Kidney epithelial cell (primary cell): ENCODE measurements at regions not wholly inside any gene's neighbourhood (a gene's known extent, or its start where the extent isn't known, plus 50 kb on each side); places are given as distances from the start of the nearest gene placed in this dataset.

Source experiments
- DNase-seq: peaks from one replicate; pipeline ENCODE4 v3.0.0-alpha.2; 2010; ENCODE audit warnings: low read depth
- H3K27me3 ChIP-seq: 2 replicates; pipeline ENCODE4 v1.6.0; 2011; ENCODE audit warnings: low read length; ENCODE audit not compliant: control insufficient read depth, insufficient read depth
- H3K36me3 ChIP-seq: 2 replicates; pipeline ENCODE4 v1.5.1; 2011; ENCODE audit warnings: low read length; ENCODE audit not compliant: control insufficient read depth, insufficient read depth
- H3K4me3 ChIP-seq: 2 replicates; pipeline ENCODE4 v1.5.1; 2011; ENCODE audit warnings: low read depth, mild to moderate bottlenecking, control low read depth, low read length
- CTCF ChIP-seq: IDR thresholded peaks from 2 replicates; pipeline ENCODE4 v1.5.1; 2011; ENCODE audit warnings: mild to moderate bottlenecking, moderate library complexity, low read length, control low read depth, inconsistent platforms; ENCODE audit not compliant: insufficient read depth, poor library complexity, severe bottlenecking

GRCh38 chr2:157971702-157972101 is 95.6 kb upstream of the ACVR1 start:
- Histone ChIP-seq H3K4me3 (no peak overlapping the region), H3K36me3 (no peaks in the 10 kb centered on the region), H3K27me3 (no peaks in the 10 kb centered on the region)
- no peak for TF ChIP-seq CTCF
- DNase-seq: no peak

- TF ChIP-seq CTCF: no peak
- no peaks in the 10 kb centered on the region for H3K27me3 ChIP-seq
- H3K4me3 ChIP-seq: no peak overlapping the region
- no peaks in the 10 kb centered on the region for H3K36me3 ChIP-seq
- no peak for DNase-seq
These were observed 91.7 kb upstream of the ACVR1 start for GRCh38 chr2:157967856-157968255.

GRCh38 chr2:157959249-157959648 is 83.1 kb upstream of the ACVR1 start:
- no peaks in the 10 kb centered on the region for H3K27me3 ChIP-seq
- TF ChIP-seq CTCF: no peak

GRCh38 chr2:157957596-157957995 is 81.5 kb upstream of the ACVR1 start:
- H3K36me3 ChIP-seq: no peaks in the 10 kb centered on the region
- H3K4me3 ChIP-seq: no peak overlapping the region
- H3K27me3 ChIP-seq: no peaks in the 10 kb centered on the region
- no peak for DNase-seq
- TF ChIP-seq CTCF: no peak

More at GRCh38 chr2:157959249-157959648, 83.1 kb upstream of the ACVR1 start:
- no peaks in the 10 kb centered on the region for H3K36me3 ChIP-seq
- H3K4me3 ChIP-seq: no peak overlapping the region
- no peak for DNase-seq

GRCh38 chr2:157952558-157952957 is 76.4 kb upstream of the ACVR1 start:
- Histone ChIP-seq H3K27me3 (no peaks in the 10 kb centered on the region), H3K4me3 (no peak overlapping the region), H3K36me3 (no peaks in the 10 kb centered on the region)
- DNase-seq: no peak
- TF ChIP-seq CTCF: no peak

GRCh38 chr2:157948856-157949255 is 72.7 kb upstream of the ACVR1 start:
- no peak for DNase-seq

More at GRCh38 chr2:157948856-157949255, 72.7 kb upstream of the ACVR1 start:
- Histone ChIP-seq H3K27me3 (no peaks in the 10 kb centered on the region), H3K4me3 (no peak overlapping the region), H3K36me3 (no peaks in the 10 kb centered on the region)
- no peak for TF ChIP-seq CTCF
